GM19025 (cell line): ENCODE measurements at regions not wholly inside any gene's neighbourhood (a gene's known extent, or its start where the extent isn't known, plus 50 kb on each side); places are given as distances from the start of the nearest gene placed in this dataset.

ENCODE experiments used
- ATAC-seq: cut with Tn5 transposase; IDR thresholded peaks from one replicate; pipeline ENCODE4 v1.9.1; 2021; ENCODE audit warnings: mild to moderate bottlenecking, low read depth, moderate library complexity; ENCODE audit not compliant: unreplicated experiment

GRCh38 chr3:26343647-26344046 lies 278.9 kb upstream of the LRRC3B start:
- ATAC-seq: no peak

DNA sequence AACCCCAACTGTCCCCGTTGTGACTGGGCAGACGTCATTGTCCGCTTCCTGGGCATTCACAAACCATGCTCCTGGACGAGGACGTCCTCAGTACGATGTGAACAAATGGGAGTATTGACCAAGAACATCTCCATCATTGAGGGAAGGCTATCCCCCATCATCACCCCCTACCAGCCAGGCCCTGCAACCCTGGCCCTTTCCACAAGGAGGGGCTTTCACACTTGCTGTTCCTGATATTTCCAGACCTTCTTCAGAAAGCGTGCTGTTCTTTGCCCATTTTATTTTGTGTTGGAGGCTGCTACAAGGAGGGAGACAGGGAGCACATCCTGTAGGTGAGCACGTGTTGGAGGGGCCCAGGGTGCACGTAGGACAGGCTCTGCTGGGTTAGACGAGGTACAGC lies 277.0 kb upstream of the LRRC3B start:
- no peak for ATAC-seq

DNA sequence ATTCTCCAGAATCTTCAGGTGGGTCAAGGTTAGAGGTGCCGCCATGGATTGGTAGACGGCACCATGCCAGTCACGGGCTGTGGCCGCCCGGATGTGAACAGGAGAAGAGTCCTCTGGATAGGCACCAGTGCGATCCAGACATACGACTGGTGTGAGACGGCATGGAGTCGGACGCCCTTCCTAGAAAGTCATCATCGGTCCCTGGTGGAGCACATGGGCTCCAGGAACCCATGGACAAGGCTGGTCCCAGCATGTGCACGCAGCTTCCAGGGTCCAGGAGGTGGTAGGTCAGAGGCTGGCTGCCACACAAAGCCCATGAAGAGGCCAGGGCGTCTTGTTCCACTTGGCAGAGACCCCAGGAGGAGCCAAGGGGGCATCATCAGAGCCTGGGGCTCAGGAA lies 276.1 kb upstream of the LRRC3B start:
- ATAC-seq: no peak

DNA sequence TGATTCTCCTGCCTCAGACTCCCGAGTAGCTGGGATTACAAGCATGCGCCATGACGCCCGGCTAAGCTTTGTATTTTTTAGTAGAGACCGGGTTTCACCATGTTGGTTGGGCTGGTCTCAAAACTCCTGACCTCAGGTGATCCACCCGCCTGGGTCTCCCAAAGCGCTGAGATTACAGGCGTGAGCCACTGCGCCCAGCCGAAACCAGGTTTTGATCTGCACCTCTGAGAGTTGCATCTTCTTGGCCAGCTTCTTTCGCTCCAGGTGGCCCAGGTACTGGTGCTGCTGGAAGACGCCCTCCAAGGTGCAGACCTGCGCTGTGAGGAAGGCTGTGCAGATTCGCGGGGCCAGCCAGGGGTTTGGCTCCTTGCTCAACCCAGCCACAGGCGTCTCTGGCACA lies 275.4 kb upstream of the LRRC3B start:
- ATAC-seq: no peak

GRCh38 chr3:26350853-26351252 lies 271.7 kb upstream of the LRRC3B start:
- ATAC-seq: no peak

- ATAC-seq: no peak
These were observed 269.5 kb upstream of the LRRC3B start for GRCh38 chr3:26353097-26353496.

- ATAC-seq: no peak
These were observed 264.2 kb upstream of the LRRC3B start for GRCh38 chr3:26358405-26358804.

- ATAC-seq: no peak
These were observed 256.9 kb upstream of the LRRC3B start for GRCh38 chr3:26365706-26366105.

GRCh38 chr3:26368312-26368711 lies 254.3 kb upstream of the LRRC3B start:
- ATAC-seq: no peak

DNA sequence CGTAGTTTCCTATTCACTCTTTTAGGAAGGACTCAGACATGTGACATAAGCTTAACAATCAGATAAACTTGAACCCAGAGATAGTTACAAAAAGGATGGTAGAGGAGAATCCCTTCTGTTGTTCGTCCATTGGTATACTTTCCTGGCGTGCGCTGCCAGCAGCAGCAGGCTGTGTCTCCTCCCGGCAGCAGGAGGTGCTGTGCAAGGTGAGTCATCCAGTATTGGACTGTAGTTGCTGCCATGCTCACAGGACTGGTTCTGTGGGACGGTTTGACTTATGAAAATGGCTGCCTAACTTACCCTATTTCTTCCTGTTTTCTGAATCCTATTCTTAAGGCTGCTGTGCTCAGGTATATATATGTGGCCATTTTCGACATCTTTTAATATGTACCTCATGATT lies 253.4 kb upstream of the LRRC3B start:
- no peak for ATAC-seq

GRCh38 chr3:26375843-26376530 lies 246.6 kb upstream of the LRRC3B start:
- ATAC-seq: no peak

- ATAC-seq: no peak
These were observed 241.2 kb upstream of the LRRC3B start for GRCh38 chr3:26381411-26381810.

- ATAC-seq: no peak
These were observed 215.9 kb upstream of the LRRC3B start for GRCh38 chr3:26406636-26407035.

DNA sequence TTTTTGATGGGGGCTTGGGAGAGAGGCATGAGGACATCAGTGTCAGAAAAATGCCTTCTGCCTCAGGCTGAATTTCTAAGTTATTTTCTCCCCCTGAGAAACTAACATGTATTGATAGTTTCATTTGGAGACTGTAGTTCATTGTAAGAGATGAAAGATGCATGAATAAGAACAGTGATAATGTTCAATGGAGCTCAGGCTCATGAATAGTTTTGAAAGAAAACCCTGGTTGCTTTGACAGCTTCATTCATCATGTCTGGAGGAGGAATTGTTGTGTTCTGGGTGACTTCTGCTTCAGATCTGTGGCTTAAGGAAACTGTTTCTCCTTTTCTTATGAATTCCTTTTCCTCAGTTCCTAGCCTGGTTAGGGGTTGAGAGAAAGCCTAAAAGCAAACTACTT lies 204.0 kb upstream of the LRRC3B start:
- no peak for ATAC-seq

GRCh38 chr3:26422415-26422814 lies 200.2 kb upstream of the LRRC3B start:
- no peak for ATAC-seq

- no peak for ATAC-seq
These were observed 197.5 kb upstream of the LRRC3B start for GRCh38 chr3:26425076-26425475.

- ATAC-seq: no peak
These were observed 193.6 kb upstream of the LRRC3B start for GRCh38 chr3:26428992-26429391.

DNA sequence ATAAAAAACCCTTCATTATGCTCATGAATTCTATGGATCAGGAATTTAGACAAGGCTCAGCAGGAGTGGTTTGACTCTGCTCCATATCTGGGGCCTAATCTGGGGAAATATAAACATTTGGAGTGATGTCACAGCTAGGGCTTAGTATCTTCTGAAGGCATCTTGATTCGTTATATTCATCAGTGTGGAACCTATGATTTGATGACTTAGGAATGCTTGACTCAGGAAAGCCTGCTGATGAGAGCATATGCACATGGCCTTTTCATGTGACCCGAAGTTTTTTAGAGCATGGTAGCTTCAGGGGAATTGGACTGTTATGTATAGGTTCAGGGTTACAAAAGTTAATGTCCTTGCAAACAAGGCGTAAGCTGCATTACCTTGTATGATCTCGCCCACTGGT lies 184.9 kb upstream of the LRRC3B start:
- ATAC-seq: no peak

GRCh38 chr3:26438325-26438940 lies 184.1 kb upstream of the LRRC3B start:
- no peak for ATAC-seq

GRCh38 chr3:26438981-26439884 lies 183.3 kb upstream of the LRRC3B start:
- ATAC-seq: no peak

GRCh38 chr3:26449996-26450395 lies 172.6 kb upstream of the LRRC3B start:
- ATAC-seq: no peak
